HG02588 (cell line): ENCODE measurements at regions not wholly inside any gene's neighbourhood (a gene's known extent, or its start where the extent isn't known, plus 50 kb on each side); places are given as distances from the start of the nearest gene placed in this dataset.

Experiments used
- ATAC-seq: cut with Tn5 transposase; IDR thresholded peaks from one replicate; pipeline ENCODE4 v1.9.1; 2021; ENCODE audit warnings: mild to moderate bottlenecking, moderate library complexity; ENCODE audit not compliant: unreplicated experiment

DNA sequence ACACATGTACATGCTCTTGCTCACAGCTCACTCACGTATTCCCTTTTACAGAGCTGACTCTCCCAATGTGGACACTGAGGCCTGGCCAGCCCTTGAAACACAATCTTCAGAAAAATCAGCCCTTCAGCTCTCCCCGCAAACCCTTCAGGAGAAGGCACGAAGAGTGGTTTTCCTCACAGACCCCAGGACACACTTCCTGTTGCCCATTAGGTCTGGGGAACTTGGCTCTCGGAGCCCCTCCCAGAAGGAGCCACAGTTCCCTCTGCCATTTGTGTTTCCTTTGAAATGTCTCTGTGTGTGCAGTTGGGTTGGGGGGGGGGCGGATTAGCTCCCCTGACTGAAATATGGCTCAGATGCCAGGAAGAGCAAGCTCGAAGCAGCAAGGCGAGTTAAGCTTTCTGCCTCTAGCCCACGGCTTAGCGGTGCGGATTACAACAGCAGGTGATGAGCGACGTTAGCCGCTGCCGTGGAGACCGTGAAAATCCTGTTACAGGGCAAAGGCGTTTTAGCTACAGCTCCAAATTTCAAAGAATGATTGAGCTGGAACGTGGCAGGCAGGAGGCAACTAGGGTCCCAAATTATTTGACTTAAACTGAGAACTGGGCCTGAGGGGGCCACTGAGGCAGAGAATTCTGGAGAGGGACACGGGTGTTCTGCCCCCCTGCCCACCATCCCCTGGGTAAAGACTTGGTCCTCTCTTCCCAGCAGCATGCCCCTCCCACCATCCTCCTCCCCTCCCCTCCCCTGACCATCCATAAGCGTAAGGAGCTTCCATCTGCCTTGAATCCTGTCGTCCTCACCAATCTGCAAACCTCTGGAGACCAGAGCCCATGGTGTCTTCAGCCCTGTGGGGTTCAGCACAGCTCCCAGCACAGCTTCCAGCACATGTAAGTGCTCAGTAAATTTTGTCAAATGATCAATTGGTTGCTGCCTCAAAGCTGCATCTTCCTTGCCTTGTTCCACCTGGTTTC, 598.6 kb downstream of the BUD13 start:
- no peak for ATAC-seq

DNA sequence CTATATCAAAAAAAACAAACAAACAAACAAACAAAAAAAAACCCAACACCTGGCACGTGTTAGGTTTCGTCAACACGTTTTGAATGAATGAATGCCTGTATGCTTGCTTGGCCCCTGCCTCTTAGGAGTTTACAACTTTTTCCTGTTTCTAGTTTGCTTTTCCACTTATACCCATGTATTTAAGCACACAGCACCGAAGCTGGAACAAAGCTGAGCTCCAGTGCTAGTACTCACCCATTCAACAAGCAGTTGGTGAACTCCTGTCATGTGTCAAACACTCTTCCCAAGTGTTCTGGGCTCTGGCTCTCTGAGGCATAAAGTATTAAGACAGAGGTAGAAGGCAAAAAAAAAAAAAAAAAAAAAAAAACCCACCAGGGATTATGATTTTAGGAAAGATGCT, 599.3 kb downstream of the BUD13 start:
- no peak for ATAC-seq

GRCh38 chr11:116172851-116173250, 599.9 kb downstream of the BUD13 start:
- ATAC-seq, result no peak

- ATAC-seq, result no peak
Observed at GRCh38 chr11:116172156-116172555, 600.6 kb downstream of the BUD13 start.

- ATAC-seq, result no peak
Observed at GRCh38 chr11:116171271-116172140, 601.3 kb downstream of the BUD13 start.

GRCh38 chr11:116170526-116171120, 602.2 kb downstream of the BUD13 start:
- ATAC-seq, result no peak

- no peak for ATAC-seq
Observed at GRCh38 chr11:116169776-116170175, 603.0 kb downstream of the BUD13 start.

- no peak for ATAC-seq
Observed at GRCh38 chr11:116168459-116168787, 604.4 kb downstream of the BUD13 start.

DNA sequence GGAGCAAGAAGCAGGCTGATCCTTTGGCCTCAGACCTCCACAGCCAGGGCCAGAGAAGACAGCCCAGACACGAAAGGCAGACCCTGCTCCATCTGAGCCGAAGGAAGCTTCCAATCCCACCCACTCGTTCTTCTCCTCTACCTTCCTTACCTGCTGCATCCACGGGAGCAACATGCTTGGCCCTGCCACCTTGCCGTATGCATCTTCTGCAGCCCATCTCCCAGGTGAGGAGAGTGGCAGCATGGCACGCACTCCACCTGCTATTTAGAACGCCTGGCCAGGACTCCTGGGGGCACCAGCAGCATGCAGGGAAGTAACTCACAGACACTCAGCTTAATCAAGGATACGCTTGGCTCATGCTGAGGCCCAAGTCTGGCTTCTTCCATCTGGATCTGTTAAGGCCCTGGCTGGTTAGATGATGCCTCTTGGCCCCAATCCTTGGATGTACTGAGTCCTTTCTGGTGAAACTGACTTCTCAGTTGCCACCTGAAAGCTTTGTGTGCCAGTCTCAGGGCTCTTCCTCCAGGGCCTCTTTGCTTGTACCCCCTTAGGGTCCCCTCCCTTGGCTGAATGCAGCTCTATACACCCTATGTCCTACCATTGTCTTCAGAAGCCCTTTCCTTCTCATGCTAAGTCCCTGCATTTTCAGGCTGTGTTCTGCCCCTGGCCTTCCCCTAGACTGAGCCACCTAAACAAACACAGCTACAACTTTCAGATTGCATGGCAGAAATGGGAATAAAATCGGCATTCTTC, 604.9 kb downstream of the BUD13 start:
- no peak for ATAC-seq

GRCh38 chr11:116166573-116167465, 606.0 kb downstream of the BUD13 start:
- ATAC-seq, result no peak

DNA sequence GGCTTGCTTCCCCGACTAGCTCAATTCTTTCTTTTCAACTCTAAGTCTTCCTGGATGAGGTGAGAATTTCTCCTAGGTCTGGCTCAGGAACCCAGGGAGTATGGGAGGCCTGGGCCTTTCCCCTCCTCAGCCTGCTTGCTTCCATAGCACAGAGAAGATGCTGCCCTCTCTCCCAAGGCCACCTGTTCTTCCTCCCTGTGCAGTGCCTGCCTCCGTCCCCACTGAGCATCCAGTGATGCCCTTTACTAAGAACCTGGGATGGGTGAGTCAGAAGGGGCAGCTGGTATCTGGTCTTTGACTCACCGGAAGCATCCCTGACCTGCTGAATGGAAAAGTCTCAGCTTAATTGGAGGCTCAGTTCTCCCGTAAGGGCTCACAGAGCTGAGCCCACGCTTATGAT, 607.9 kb downstream of the BUD13 start:
- ATAC-seq, result no peak

- ATAC-seq, result no peak
Observed at GRCh38 chr11:116162886-116163230, 609.9 kb downstream of the BUD13 start.

DNA sequence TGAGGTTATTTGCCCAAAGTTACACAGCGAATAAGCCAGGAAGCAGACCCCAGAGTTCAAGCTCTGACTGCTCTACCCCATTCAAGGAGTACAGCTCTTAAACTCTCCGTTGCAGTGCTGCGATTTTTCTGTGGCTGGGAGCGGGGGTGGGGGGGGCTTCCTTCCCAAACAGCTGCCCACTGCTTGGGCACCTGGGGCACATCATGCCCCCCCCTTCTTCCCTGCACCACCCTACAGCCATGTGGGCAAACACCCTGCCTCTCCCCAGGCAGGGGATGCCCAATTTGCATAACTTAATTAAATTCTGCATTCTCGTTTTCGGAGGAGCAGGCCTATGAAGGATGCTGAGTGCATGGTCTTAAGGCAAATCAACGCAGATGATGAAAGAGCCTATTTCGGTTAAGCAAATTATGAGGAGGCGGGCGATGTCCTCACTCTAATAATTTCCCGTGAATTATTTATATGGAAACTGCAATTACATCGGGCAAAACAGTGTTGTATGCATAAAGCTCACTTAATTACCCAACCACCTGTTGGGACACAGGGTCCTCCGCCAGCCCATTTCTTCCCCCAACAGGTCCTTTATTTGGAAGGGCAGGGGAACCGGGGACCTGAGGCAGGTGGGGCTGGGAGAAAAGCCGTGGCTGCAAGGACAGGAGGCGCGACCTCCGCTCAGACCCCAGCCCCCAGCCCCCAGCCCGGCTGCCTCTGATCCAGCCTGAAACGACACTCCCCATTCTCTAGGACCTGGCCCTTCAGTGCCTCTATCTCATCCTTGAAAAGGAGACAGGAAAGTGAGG, 610.5 kb downstream of the BUD13 start:
- no peak for ATAC-seq

DNA sequence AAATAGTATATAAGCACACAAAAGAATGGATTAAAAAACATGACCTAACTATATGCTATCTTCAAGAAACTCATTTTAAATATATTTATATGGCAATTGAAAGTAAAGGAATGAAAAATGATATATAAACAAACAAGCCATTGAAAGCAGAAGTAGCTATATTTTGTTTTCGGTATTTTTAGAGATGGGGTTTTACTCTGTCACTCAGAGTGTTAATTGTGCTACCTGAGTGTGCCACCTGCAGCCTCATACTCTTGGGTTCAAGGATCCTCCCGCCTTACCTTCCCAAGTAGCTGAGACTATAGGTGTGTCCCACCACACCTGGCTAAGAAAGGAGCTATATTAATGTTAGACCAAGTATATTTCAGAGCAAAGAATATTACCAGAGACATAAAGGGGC, 624.1 kb downstream of the BUD13 start:
- no peak for ATAC-seq

DNA sequence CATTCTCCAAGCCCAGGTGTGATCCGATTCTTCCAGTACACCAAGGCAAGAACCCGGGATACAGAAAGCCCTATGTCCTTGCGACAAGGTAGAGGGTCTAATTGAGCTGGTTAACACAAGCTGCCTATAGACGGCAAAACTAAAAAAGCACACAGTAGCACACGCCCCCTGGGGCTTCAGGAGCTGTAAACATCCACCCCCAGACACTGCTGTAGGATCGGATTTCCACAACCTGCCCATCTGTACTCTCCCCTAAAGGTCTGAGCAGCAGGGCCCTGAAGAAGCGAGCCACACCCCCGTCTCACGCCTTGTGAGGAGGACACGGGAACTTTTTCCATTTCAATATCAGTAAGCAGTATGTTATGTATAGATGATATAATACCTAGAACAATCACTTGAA, 624.7 kb downstream of the BUD13 start:
- ATAC-seq, result no peak

DNA sequence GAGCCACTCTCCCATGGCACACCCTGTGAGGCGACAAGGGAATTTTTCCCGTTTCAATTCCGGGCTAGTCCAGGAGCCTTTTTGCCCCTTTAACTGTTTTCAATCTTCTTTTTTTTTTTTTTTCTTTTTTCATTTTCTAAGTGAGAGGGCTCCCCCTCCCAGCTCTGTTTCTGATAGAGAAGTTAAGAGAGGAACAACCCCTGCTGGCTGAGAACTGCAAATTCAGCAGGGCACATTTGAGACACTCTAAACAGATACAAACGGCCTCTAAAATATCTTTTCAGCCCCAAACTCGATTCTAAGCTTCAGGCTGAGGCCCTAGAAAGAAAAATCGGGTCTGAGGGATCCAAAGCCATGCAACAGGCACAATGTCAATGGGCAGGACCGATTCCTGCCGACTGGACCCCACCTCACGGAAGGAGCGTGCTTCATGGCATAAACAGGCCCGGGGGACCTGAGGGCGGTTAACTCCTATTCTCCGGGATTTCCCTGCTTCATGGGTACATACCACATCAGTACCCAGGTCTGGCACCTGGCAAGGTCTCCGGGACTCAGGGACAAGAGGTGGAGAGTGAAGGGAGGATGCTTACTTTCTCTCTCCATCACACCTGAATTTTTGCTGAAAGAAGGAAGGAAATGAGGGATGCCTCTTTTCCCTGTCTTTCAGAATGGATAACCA, 627.5 kb downstream of the BUD13 start:
- ATAC-seq, result no peak

- no peak for ATAC-seq
Observed at GRCh38 chr11:116144387-116144958, 628.3 kb downstream of the BUD13 start.

DNA sequence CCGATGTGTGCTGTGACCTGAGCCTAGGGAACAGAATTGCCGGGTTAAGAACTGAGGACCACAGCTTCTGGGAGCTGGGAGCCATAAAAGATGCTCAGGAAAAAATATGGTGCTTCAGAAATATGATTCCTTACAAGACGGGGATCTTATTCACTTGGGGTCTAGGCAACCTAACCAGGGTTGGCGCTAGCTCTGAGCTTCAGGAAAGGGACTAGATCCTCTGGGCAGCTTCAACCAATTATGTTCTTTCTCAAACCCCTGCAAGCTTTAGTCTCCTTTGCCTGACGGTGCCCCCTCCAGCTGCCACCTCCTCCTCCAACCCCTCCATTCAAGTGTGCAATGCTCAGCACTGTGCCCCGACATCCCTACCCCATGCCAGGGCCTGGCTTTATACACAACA, 634.1 kb upstream of the CADM1 start:
- ATAC-seq, result no peak
